DMS 273 treated with DMSO at 0.1 percent for 48 hours (cell line): ENCODE measurements at regions not wholly inside any gene's neighbourhood (a gene's known extent, or its start where the extent isn't known, plus 50 kb on each side); places are given as distances from the start of the nearest gene placed in this dataset.
"Not testable (repeated sequence)": the region's sequence is repeated elsewhere in the genome, so short reads cannot be mapped to it uniquely, and the experiment has no call there.

Experiments used
- DNase-seq: peaks from one replicate; lab custom pipeline; 2025; lab: John Stamatoyannopoulos, UW

DNA sequence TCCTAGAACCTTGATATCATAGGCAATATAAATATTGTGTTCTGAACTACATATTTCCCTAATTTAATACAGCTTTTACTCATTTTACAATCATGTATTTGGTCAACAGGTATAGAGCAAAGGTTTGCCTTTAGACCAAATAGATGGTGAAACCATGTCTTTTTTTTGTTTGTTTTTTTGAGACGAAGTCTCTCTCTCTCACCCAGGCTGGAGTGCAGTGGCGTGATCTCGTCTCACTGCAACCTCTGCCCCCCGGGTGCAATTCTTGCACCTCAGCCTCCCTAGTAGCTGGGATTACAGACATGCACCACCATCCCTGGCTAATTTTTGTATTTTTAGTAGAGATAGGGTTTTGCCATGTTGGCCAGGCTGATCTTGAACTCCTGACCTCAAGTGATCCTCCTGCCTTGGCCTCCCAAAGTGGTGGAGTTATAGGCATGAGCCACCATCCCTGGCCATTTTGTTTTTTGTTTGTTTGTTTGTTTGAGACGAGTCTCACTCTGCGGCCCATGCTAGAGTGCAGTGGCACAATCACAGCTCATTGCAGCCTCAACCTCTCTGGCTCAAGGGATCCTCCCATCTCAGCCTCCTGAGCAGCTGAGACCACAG is 243.7 kb upstream of the FOXN3 start:
- DNase-seq: not testable (repeated sequence)

DNA sequence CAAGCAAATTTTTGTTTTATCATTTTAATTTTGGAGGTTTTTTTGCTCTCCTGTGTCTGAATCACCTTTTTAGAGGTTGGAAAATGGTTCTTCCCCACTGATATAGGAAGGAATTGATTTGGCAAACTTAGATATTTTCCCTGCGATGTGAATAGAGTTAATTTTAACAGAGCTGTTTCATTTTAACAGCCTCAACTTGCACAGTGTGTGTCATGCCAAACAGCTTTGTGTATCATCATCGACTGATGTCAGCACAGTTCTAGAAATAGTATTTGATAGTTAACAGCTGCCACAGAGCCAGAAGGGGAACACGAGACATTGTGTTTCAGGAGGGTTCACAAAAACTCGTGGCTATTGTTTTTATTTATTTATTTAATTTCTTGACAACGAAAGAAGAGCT is 243.1 kb upstream of the FOXN3 start:
- no peak for DNase-seq

DNA sequence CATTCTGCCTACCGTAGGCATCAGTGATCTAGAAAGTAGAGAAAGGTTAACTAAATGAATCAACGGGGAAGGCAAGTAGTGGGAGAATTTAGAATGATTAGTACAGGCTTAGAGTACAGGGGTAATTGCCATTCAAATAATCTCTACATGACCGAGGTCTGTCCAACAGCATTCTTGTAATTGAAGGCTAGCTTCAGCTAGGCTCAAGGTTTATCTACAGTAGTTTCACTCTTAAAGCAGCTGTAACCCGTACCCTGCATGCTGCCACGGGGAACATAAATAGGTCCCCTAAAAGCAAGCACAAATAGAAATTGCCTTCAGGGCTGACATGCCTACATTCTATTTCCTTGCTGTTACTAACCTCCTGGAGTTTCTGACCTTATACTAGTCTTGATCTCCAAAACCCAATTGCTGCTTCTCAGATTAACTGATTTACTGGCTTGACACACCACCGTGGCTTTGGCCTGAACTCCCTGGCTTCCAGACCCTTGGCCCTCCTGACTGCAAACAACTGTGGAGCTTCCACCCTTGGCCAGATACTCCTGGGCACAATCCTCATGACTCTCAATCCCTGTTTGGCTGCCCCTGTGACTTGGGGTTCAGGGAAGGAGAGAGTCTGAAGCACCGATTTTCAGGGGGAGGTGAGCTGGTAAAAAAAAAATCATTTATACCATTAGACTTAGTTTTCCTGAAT is 242.1 kb upstream of the FOXN3 start:
- DNase-seq: no peak

DNA sequence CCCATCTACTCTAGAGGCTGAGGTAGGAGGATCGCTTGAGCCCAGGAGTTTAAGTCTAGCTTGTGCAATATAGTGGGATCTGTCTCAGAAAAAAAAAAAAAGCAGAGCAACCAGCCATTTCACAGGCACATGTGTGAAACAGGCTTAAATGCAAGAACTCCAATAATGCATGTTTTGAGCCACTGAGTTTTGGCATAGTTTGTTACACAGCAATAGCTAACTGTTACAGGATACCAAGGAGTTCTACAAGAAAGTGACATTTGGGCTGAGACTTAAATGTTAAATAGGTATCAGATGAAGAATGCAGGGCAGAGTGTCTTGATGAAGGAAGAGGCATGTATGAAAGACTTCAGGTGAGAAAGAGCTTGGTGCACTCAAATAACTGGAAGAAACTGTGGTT is 240.0 kb upstream of the FOXN3 start:
- DNase-seq: no peak

DNA sequence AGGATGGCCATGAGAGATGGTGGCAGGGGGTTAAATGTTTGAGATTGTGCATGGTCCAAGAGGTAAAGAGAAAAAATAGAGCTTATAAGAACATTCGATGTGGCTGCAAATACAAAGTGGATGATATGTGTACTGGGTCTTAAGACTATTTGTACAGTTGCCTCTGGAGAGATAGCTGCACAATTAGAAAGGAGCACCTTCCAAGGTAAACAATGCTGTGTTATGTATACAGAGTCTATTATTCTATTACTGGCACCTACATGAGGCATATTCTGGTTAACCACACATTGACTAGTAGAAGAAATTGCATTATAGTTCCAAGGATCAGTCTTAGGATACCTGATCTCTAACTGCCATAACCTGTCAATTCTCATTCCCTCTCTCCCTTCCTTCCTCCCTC is 238.0 kb upstream of the FOXN3 start:
- DNase-seq: no peak

DNA sequence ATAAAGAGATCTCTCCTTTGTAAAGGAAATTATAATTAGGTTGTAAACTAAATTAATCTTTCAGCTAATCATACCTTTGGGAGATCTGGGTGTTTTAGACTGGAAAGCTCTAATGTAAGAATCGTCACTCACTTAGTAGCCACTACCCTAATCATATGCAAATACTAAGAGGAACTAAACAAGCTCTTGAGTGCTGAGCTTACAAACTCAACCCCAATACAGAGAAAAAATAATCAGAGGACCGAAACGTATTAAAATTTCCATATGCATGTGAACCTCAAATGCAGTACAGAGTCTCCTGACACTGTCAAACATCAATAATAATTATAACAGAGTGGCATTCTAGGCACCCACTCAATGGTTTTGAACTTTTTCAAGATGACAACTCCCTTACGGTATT is 235.3 kb upstream of the FOXN3 start:
- no peak for DNase-seq

DNA sequence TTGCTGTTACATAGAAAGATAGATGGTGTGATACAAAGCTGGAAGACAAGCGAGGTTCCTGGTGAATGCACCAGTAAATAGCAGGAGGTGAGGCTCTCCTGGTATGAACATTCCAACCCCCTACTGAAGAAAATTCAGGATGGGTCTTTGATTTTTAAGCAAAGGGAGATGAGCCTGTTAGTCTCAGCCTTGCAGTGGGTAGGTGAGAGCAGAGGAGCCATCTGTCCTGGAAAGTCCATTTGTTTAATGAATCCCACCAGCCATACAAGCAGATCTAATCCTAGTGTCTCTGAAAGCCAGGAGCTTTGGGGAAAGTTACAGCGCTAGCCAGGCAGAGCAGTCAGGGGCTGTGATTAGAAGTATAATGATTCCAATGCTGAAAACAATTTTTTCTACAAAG is 234.8 kb upstream of the FOXN3 start:
- DNase-seq: no peak

DNA sequence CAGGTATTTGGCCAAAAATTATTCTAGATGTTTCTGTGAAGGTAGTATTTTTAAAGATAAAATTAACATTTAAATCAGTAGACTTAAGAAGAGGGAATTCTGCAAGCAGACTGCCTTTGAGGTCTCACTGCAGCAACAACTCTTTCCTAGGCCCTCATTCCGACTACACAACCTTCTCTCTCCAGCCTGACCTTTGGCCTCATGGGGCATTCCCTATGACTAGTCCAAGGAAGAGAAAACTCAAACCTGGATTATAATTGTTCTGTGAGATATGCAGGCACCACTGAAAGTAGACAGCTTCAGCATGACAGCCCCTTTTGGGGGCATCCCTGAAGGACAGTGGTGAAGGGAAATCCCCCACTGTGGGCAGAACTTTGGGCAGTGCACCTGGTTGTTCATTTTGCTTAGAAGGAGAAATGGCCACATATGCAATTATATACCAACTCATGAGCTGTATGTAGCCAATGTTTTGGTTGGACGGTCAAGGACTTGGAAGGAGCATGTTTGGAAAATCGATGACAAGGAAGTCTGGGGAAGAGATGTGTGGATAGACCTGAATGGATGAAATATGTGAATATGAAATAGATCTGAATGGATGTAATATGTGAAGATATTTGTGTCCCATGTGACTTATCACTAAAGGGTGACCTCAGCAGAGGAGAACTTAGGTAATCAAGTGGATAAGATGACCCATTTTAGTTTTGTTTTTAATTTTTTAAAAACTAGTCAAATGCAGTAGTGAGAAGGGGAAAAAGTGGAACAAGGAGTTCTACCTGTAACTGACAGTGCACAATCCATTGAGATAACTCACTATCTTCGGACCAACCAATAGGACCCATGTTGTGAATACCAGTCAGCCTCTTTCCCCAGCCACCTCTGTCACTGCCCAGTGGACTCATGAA is 233.3 kb upstream of the FOXN3 start:
- no peak for DNase-seq

DNA sequence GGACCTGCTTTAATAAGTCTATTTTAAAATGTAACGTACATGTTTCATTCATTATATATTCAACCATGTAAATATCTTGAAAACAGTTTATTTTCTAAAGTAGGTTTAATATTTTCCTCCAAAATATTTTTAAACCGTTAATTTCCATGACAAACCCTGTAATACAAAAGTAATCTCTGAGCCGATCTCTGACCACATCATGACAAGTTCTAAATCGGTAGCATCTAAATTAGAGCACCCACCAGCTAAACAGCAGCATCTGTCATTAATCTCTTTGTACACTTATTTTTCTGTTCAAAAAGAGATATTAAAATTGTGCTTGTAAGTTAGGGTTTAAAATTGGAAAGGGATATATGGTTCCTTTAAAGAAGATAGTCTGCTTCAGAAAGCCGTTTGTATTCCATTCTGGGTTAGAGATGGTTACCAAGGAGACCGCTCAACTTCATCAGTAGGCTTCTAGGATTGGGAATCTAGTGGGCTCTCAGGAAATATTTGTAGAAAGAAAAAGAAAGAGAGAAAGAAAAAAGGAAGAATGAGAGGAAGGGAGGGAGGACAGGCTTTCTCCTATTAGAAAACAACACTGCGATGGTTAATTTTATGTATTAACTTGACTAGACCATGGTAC is 232.5 kb upstream of the FOXN3 start:
- DNase-seq: no peak

DNA sequence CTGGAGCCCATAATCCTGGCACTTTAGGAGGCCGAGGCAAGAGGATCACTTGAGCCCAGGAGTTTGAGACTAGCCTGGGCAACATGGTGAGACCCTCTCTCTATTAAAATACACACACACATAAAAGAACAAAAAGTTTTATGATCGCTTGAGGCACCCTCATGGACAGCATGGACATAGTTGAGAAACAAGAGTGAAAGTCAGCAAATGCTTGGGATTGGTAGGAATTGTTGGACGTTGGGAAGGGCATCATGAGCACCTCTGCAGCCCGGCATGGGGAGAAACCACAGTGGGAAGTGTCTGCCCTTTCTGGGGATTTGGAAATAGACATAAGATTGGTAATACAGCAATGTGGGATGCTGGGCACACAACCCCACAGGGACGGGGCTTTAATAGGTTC is 231.9 kb upstream of the FOXN3 start:
- DNase-seq: no peak

DNA sequence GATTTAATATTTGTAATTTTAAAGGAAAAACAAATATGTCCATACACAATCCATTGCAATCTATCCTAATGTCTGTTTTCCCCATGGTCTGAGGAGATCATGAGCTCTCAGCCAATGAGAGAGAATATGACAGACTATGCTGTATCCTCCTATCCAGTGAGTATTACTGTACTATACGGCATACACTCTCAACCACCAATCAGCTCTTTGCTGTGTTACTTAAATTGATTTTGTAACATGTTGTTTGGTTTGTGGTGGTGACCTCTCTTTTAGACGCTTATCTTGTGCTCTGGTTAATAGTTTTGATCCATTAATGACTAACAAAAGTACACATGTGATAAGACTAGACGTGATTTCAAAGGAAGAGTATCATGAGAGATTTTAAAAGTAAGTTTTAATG is 231.5 kb upstream of the FOXN3 start:
- DNase-seq: no peak

DNA sequence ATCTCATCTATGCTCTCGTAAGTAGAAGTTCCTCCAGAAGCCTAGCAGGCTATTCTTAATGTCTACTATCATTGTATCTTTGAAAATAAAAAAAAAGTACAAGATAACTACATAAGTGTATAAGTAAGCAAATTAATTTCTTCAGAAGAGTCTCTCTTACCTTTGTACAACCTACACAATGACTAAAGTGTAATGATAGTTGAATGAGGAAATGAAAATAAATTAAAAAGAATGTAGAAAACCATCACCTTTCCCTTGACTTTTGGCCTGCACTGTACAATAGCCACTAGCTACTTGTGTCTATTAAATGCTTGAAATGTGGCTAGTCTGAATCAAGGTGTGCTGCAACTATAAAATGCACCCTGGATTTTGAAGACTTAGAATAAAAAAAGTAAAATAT is 229.9 kb upstream of the FOXN3 start:
- DNase-seq: no peak

DNA sequence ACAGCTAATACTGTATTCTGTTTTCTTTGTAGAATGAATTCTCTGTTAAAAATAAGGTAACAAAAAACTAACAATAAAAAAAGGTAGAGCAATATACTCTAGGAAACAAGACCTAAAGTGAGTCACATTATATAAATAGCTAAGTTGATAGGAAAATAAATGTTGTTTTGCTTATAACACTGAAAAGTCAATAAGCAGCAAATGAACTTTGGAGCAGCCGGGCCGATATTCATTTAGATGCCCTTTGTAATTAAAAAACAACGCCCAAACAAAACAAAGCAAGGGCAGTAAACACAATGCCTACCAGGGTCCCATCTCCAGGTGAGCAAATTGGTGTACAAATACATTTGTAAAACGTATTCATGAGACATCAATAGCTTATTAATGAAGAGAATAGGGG is 227.6 kb upstream of the FOXN3 start:
- DNase-seq: no peak

DNA sequence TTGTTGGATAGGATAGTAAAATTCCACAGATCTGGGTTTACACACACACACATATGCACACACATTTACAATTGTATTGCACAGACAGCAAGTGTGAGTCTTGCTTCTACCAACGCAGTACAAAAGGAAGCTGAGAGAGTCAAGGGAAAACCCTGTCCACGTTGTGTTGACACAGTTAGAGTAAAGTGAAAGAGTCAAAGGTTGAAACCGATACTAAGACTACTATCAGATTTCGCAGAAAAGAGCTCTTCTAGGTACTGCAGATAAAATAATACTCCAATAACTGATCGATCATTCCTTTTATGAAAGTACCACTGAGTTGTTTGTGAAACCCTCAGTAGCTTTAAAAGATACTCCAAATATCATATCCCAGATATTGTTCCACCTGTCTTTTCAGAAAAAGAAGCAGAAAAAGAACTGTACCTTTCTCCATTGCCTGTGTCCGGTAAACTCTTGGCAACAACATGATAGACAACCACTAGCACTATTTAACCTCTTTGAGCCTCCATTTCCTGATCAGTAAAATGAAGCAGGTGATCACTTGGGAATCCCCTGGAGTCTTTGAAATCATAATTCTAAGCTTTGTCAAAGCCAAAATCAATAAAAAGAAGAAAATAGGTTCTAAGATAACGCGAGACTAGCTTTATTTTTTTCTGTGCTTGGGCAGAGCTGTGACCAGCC is 224.6 kb upstream of the FOXN3 start:
- no peak for DNase-seq

DNA sequence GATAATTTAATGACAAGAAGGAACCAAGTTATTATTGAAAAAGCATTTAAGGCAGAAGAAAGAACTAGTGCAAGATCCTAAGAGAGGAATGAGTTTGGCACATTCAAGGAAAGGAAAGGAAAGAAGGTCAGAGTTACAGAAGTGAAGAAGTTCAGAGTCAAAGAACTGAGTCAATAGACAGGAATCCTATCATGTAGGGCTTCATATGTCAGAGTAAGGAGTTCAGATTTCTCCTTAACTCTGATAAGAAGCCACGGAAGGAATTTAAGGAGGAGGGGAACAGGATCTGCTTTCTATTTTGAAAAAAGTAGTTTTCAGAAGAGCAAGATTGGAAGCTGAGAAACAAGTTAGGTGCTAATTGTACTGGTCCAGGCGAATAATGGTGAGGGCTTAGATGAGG is 223.1 kb upstream of the FOXN3 start:
- no peak for DNase-seq

DNA sequence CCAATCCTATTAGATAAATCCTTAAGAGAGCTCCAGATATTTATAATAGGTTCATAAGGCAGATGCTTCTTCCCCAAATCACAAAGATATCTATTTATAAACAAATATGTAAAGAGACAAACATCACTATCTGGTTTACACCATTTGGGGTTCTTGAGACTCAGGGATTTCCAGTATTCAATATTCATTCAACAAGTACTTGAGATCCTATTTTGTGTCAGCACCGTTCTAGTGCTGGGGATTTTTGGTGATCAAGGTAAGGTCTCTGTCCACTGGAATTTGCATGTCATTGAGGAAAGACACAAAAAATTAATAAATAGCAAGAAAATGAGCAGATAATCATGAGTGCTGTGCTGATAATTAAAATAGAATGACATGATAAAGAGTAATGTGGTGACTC is 222.7 kb upstream of the FOXN3 start:
- no peak for DNase-seq

DNA sequence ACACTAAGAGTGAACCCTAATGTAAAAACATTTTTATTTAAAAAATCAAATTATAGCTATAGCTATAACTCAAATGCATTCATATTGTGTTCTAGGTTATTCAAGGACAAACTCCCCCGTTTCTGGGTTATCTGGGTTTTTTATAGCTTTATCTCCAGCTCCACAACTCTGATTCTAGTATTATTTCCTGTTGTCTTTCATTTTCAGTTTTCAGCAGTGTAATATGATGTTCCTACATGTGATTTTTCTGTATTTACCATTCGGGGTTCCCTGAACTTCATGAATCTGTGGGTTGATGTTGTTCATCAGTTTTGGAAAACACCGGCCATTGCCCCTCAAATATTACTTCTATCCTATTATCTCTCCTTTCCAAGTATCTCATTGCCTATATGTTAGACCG is 221.9 kb upstream of the FOXN3 start:
- DNase-seq: no peak

DNA sequence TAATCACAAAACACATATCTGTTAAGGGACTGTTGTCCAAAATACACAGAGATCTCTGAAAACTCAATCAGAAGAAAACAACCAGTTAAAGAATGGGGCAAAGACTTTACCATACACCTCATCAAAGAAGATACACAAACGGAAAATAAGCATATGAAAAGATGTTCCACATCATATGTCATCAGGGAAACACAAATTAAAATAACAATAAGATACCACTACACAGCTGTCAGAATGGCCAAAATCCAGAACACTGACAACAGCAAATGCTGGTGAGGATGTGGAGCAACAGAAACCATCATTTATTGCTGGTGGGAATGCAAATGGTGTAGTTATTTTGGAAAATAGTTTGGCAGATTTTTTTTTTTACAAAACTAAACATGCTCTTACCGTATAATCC is 220.5 kb upstream of the FOXN3 start:
- no peak for DNase-seq

DNA sequence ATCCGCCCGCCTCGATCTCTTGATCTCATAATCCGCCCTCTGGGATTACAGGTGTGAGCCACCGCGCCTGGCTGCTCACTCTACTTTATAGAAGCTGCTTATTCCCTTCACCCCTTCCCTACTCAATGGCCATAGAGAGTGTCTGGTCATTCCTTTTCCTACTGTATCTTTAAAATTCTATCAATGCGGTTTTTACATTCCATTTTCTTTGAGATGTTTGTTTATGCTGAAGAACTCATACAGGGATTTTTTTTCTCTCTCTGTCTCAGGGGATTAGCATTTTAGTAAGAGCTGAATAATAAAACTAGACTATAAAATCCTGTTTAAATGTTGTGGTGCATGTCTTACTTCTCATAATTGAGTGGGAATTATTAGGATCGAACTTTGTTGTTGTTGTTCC is 218.6 kb upstream of the FOXN3 start:
- DNase-seq: no peak

DNA sequence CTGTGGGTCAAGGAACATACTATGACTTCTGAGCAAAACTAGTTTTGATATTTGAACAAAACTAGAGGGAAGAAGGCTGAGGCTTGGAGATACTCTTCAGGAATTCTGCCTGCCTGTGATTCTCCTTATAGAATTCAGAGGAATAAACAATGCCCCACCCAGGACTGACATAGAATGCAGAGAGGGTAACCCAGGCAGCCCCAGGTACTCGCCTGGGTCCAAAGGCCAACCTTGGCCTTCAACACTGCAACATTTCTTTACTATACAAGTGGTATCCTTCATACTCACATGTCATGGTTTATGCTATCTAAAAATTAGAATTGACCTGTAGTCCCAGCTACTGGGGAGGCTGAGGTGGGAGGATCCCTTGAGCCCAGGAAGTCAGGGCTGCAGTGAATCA is 217.0 kb upstream of the FOXN3 start:
- no peak for DNase-seq

DNA sequence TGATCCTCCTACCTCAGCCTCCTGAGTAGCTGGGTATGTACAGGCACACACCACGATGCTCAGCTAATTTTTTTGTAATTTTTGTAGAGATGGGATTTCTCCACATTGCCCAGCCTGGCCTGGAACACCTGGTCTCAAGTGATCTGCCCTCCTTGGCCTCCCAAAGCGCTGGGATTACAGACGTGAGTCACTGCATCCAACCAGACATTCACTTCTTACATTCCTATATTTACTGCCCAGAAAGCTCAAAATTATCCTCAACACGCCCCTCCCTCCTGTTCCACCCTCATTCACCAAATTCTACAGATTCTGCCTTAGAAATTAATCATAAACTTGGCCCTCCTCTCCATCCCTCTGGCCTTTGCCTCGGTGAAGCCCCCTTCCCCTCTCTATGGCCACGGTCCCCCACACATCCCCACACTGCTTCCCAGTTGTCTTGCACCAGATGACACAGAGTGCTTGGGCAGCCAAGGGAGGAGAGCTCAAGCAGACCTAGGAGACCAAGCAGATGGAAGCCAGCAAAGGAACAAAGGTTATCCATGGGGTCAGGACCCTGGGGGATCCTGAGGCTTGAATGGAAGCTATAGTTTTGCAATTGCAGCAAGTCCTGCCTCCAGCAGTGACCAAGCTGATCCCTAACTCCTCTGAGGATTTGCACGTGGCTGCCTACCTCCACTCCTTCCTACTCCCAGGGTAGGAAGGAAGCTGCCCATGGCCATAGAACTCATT is 213.2 kb upstream of the FOXN3 start:
- no peak for DNase-seq

DNA sequence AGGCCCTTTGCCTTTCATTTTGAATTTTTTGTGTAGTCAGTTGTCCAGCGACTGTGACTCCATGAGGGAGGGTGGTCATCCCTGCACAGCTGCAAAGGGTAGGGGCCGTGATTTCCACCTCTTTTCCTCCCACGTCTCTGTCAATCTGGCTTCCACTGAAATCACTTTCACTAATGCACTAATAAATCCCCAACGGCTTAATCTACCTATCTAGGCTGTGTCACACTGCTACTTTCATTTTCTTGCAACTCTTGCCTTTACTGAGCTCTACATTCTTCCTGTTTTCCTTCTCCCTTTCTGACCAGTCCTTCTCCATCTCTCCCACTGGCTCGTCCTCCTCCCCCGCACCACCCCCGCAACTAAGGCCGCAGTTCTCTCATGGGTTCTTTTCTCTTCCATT is 212.3 kb upstream of the FOXN3 start:
- DNase-seq: no peak
